IMR-90 (cell line): ENCODE measurements at regions not wholly inside any gene's neighbourhood (a gene's known extent, or its start where the extent isn't known, plus 50 kb on each side); places are given as distances from the start of the nearest gene placed in this dataset.

Source experiments
- ATAC-seq: fragments of 200-7000 bp; cut with Tn5 transposase; 2 replicates; pipeline ENCODE4 v1.9.1; 2020; ENCODE audit warnings: low read depth, mild to moderate bottlenecking, moderate library complexity
- BruUV-seq: library from RNA; stranded (reverse); fragments of 400-500 nt; replicated peaks from 2 replicates; lab custom pipeline; 2021; lab: Mats Ljungman, UMichigan
- CTCF ChIA-PET: fragments of 300-600 bp; formaldehyde crosslinking; extraction: SDS; loops from one replicate; lab custom pipeline; 2021; ENCODE audit warnings: antibody characterized with exemption; lab: Yijun Ruan, JAX
- POLR2A ChIA-PET: fragments of 300-600 bp; sonication (Branson Sonifier 250); formaldehyde crosslinking; loops from one replicate; lab custom pipeline; 2022; ENCODE audit warnings: antibody characterized with exemption; ENCODE audit not compliant: unreplicated experiment; lab: Charles Lee
- DNase-seq: peaks from one replicate; pipeline ENCODE4 v3.0.0; 2013
- H2AFZ ChIP-seq: replicated peaks from 2 replicates; pipeline ENCODE3; 2013; ENCODE audit warnings: low read length, mild to moderate bottlenecking; ENCODE audit not compliant: poor library complexity
- H2AK5ac ChIP-seq: 2 replicates; pipeline ENCODE4 v1.6.1; 2013; ENCODE audit warnings: low read depth, low read length, inconsistent platforms
- H2AK9ac ChIP-seq: replicated peaks from 2 replicates; pipeline ENCODE3; 2013; ENCODE audit warnings: mild to moderate bottlenecking, low read depth, low read length, moderate library complexity; ENCODE audit not compliant: poor library complexity
- H2BK120ac ChIP-seq: 2 replicates; pipeline ENCODE4 v1.6.1; 2013; ENCODE audit warnings: low read depth, low read length, inconsistent platforms
- H2BK15ac ChIP-seq: 3 replicates; pipeline ENCODE4 v1.6.1; 2013; ENCODE audit warnings: low read depth, low read length, inconsistent platforms
- H2BK20ac ChIP-seq: 2 replicates; pipeline ENCODE4 v1.6.1; 2013; ENCODE audit warnings: low read depth, mild to moderate bottlenecking, inconsistent platforms, low read length, moderate library complexity
- H2BK5ac ChIP-seq: 2 replicates; pipeline ENCODE4 v1.6.1; 2013; ENCODE audit warnings: mild to moderate bottlenecking, low read depth, low read length, inconsistent platforms; ENCODE audit not compliant: poor library complexity, severe bottlenecking
- H3K14ac ChIP-seq: replicated peaks from 2 replicates; pipeline ENCODE4 v1.6.1; 2013; ENCODE audit warnings: low read depth, low read length, inconsistent platforms
- H3K18ac ChIP-seq: 2 replicates; pipeline ENCODE4 v1.6.1; 2013; ENCODE audit warnings: low read depth, low read length, control low read depth
- H3K23ac ChIP-seq: 2 replicates; pipeline ENCODE4 v1.6.1; 2013; ENCODE audit warnings: low read depth, low read length, inconsistent platforms
- H3K27ac ChIP-seq: 2 replicates; pipeline ENCODE4 v1.5.1; 2013; ENCODE audit warnings: mild to moderate bottlenecking, control low read depth, low read length; ENCODE audit not compliant: insufficient read depth
- H3K27me3 ChIP-seq: 2 replicates; pipeline ENCODE4 v1.6.1; 2013; ENCODE audit warnings: low read length; ENCODE audit not compliant: control insufficient read depth, insufficient read depth
- H3K36me3 ChIP-seq: 2 replicates; pipeline ENCODE4 v1.6.1; 2013; ENCODE audit warnings: low read length, mixed read lengths; ENCODE audit not compliant: control insufficient read depth, insufficient read depth
- H3K4ac ChIP-seq: 2 replicates; pipeline ENCODE4 v1.6.1; 2013; ENCODE audit warnings: low read depth, low read length, inconsistent platforms
- H3K4me1 ChIP-seq: 2 replicates; pipeline ENCODE4 v1.6.1; 2013; ENCODE audit warnings: low read length, mixed read lengths; ENCODE audit not compliant: control insufficient read depth, insufficient read depth
- H3K4me2 ChIP-seq: 2 replicates; pipeline ENCODE4 v1.6.1; 2013; ENCODE audit warnings: low read depth, mild to moderate bottlenecking, control low read depth, low read length, moderate library complexity
- H3K4me3 ChIP-seq: 2 replicates; pipeline ENCODE4 v1.5.1; 2013; ENCODE audit warnings: low read depth, mild to moderate bottlenecking, control low read depth, low read length, moderate library complexity; ENCODE audit not compliant: insufficient read depth
- H3K56ac ChIP-seq: 2 replicates; pipeline ENCODE4 v1.6.1; 2013; ENCODE audit warnings: low read length, inconsistent platforms; ENCODE audit not compliant: insufficient read depth; ENCODE audit errors: extremely low read depth
- H3K79me1 ChIP-seq, 2 experiments: 2 replicates each; pipeline ENCODE4 v1.6.1; 2013; ENCODE audit warnings: low read length in 2 of 2, inconsistent platforms in 1 of 2, low read depth in 1 of 2
- H3K9ac ChIP-seq: 2 replicates; pipeline ENCODE4 v1.6.1; 2013; ENCODE audit warnings: low read depth, low read length, control low read depth
- H3K9me1 ChIP-seq: 2 replicates; pipeline ENCODE4 v1.6.1; 2013; ENCODE audit warnings: low read length, inconsistent platforms; ENCODE audit not compliant: insufficient read depth
- H3K9me3 ChIP-seq: 2 replicates; pipeline ENCODE4 v1.6.1; 2013; ENCODE audit warnings: low read length; ENCODE audit not compliant: control insufficient read depth, insufficient read depth
- H4K20me1 ChIP-seq: 2 replicates; pipeline ENCODE4 v1.6.1; 2013; ENCODE audit warnings: low read length, inconsistent platforms; ENCODE audit not compliant: insufficient read depth
- H4K5ac ChIP-seq: 2 replicates; pipeline ENCODE4 v1.6.1; 2013; ENCODE audit warnings: mild to moderate bottlenecking, low read depth, low read length, control low read depth
- H4K8ac ChIP-seq, 2 experiments: 2 replicates each; pipeline ENCODE4 v1.6.1; 2013; ENCODE audit warnings: low read depth in 2 of 2, low read length in 2 of 2, control low read depth in 1 of 2, inconsistent platforms in 1 of 2
- H4K91ac ChIP-seq: 2 replicates; pipeline ENCODE4 v1.6.1; 2013; ENCODE audit warnings: low read depth, low read length, inconsistent platforms; ENCODE audit not compliant: insufficient read depth
- BHLHE40 ChIP-seq: fragments of 150-350 bp; IDR thresholded peaks from 2 replicates; pipeline ENCODE4 v1.6.1; 2016; ENCODE audit warnings: mild to moderate bottlenecking, low read depth, low read length
- CEBPB ChIP-seq: IDR thresholded peaks from 2 replicates; pipeline ENCODE4 v1.6.1; 2012; ENCODE audit warnings: low read depth, low read length, improper control_type of control experiment
- CHD1 ChIP-seq: IDR thresholded peaks from 2 replicates; pipeline ENCODE4 v1.6.1; 2012; ENCODE audit warnings: low read depth, low read length, improper control_type of control experiment
- CTCF ChIP-seq: conservative IDR thresholded peaks from 2 replicates; pipeline ENCODE4 v1.5.1; 2012; ENCODE audit warnings: mild to moderate bottlenecking, low read depth, low read length, improper control_type of control experiment
- ELK1 ChIP-seq: fragments of 150-350 bp; IDR thresholded peaks from 2 replicates; pipeline ENCODE4 v1.6.1; 2016; ENCODE audit warnings: low read depth, mild to moderate bottlenecking, low read length, moderate library complexity, borderline replicate concordance
- FOS ChIP-seq: fragments of 150-350 bp; IDR thresholded peaks from 2 replicates; pipeline ENCODE4 v1.6.1; 2016; ENCODE audit warnings: low read depth, low read length
- MAZ ChIP-seq: IDR thresholded peaks from 2 replicates; pipeline ENCODE4 v1.6.1; 2012; ENCODE audit warnings: low read depth, mild to moderate bottlenecking, low read length, improper control_type of control experiment, moderate library complexity, borderline replicate concordance
- MXI1 ChIP-seq: IDR thresholded peaks from 2 replicates; pipeline ENCODE4 v1.6.1; 2012; ENCODE audit warnings: low read depth, mild to moderate bottlenecking, low read length, moderate library complexity, borderline replicate concordance
- NFE2L2 ChIP-seq: fragments of 150-350 bp; IDR thresholded peaks from 2 replicates; pipeline ENCODE4 v1.6.1; 2016; ENCODE audit warnings: low read depth, mild to moderate bottlenecking, low read length
- POLR2A ChIP-seq: IDR thresholded peaks from 2 replicates; pipeline ENCODE4 v1.6.1; 2012; ENCODE audit warnings: mild to moderate bottlenecking, low read depth, low read length
- RAD21 ChIP-seq: IDR thresholded peaks from 2 replicates; pipeline ENCODE4 v1.6.1; 2012; ENCODE audit warnings: low read length, improper control_type of control experiment
- RCOR1 ChIP-seq: IDR thresholded peaks from 2 replicates; pipeline ENCODE4 v1.6.1; 2012; ENCODE audit warnings: mild to moderate bottlenecking, low read length, improper control_type of control experiment; ENCODE audit not compliant: insufficient replicate concordance
- RFX5 ChIP-seq: IDR thresholded peaks from 2 replicates; pipeline ENCODE4 v1.8.0; 2012; ENCODE audit warnings: low read depth, mild to moderate bottlenecking, low read length, moderate library complexity
- SMC3 ChIP-seq: fragments of 150-350 bp; IDR thresholded peaks from 2 replicates; pipeline ENCODE4 v1.6.1; 2016; ENCODE audit warnings: low read depth, mild to moderate bottlenecking, antibody characterized with exemption, low read length, moderate library complexity
- USF2 ChIP-seq: fragments of 150-350 bp; IDR thresholded peaks from 2 replicates; pipeline ENCODE4 v1.6.1; 2017; ENCODE audit warnings: mild to moderate bottlenecking, antibody characterized with exemption, low read length, low read depth
- WGBS, 2 experiments: methylation state at CpG; one replicate each; pipeline versions ENCODE4 v1.1.5 to v1.1.7; 2013; ENCODE audit warnings: missing lambda C conversion rate in 2 of 2; ENCODE audit not compliant: insufficient read length in 1 of 2; ENCODE audit errors: extremely low coverage in 2 of 2; 5-methylcytosine and 5-hydroxymethylcytosine counted together
- dilution Hi-C: fragments of 300-500 bp; cut with HindIII; formaldehyde crosslinking; loops from one replicate; pipeline ENCODE4 v1.14.3; 2018; ENCODE audit warnings: low sequenced_read_pairs; ENCODE audit not compliant: unreplicated experiment
- in situ Hi-C: fragments of 300-500 bp; cut with MboI; formaldehyde crosslinking; loops from 3 replicates; pipeline ENCODE4 v1.14.3; 2019; ENCODE audit warnings: low sequenced_read_pairs, inconsistent platforms, mixed read lengths
- intact Hi-C: fragments of 100-400 bp; cut with micrococcal nuclease; formaldehyde crosslinking; loops from 2 replicates; pipeline ENCODE4 v1.10.0; 2022

GRCh38 chr22:11307998-11308397, 4220.0 kb upstream of the OR11H1 start:
- no peak overlapping the region for H4K5ac ChIP-seq
- no peak overlapping the region for H2AK9ac ChIP-seq
- H2BK120ac ChIP-seq: no peak overlapping the region
- ATAC-seq (no peak), DNase-seq (no peak)
- no peak overlapping the region for H2BK5ac ChIP-seq
- no peak overlapping the region for H3K4me2 ChIP-seq
- H4K91ac ChIP-seq: no peak overlapping the region
- 57% methylated on average over 13 of the region's 16 CpGs; no CpG with 5 or more reads in 1 of the 2 experiments for WGBS, 2 experiments
- dilution Hi-C loops (no loop called here), in situ Hi-C loops (no loop called here), intact Hi-C loops (no loop called here)
- H2AK5ac ChIP-seq: no peak overlapping the region
- no peak overlapping the region for H2BK15ac ChIP-seq
- no peaks in the 10 kb centered on the region for H3K27me3 ChIP-seq
- peaks cover 35% of the 10 kb centered on the region for H3K9me3 ChIP-seq
- H3K4me1 ChIP-seq: no peaks in the 10 kb centered on the region
- H3K27ac ChIP-seq: no peak overlapping the region
- H4K20me1 ChIP-seq: no peaks in the 10 kb centered on the region
- no peak overlapping the region for H3K18ac ChIP-seq
- H2BK20ac ChIP-seq: no peak overlapping the region
- no peak overlapping the region for H3K56ac ChIP-seq
- CTCF ChIA-PET: no interaction called here
- H3K4me3 ChIP-seq: no peak overlapping the region
- H4K8ac ChIP-seq: no peak overlapping the region
- POLR2A ChIA-PET: no interaction called here
- H3K9ac ChIP-seq: no peak overlapping the region
- no peaks in the 10 kb centered on the region for H3K79me1 ChIP-seq
- H3K36me3 ChIP-seq: no peaks in the 10 kb centered on the region
- TF ChIP-seq RFX5 (no peak), CTCF (no peak), MXI1 (no peak), CHD1 (no peak), ELK1 (no peak), FOS (no peak), POLR2A (no peak), MAZ (no peak), USF2 (no peak), CEBPB (no peak), RCOR1 (no peak), NFE2L2 (no peak), RAD21 (no peak), BHLHE40 (no peak), SMC3 (no peak)
- H3K23ac ChIP-seq: no peak overlapping the region
- no TSS peak for BruUV-seq
- no peak overlapping the region for H3K14ac ChIP-seq
- H2AFZ ChIP-seq: no peak overlapping the region
- H3K9me1 ChIP-seq: no peaks in the 10 kb centered on the region
- H3K4ac ChIP-seq: no peak overlapping the region
